GM12878 (cell line): ENCODE measurements at regions not wholly inside any gene's neighbourhood (a gene's known extent, or its start where the extent isn't known, plus 50 kb on each side); places are given as distances from the start of the nearest gene placed in this dataset.

Source experiments
- WRNIP1 ChIP-seq: IDR thresholded peaks from 2 replicates; pipeline ENCODE4 v1.6.1; 2011; ENCODE audit warnings: low read depth, low read length, improper control_type of control experiment, borderline replicate concordance
- TF ChIP-seq, protein P1 (sequence below), 3 experiments: IDR thresholded peaks in 2 of 3; conservative IDR thresholded peaks in 1 of 3; 2 replicates each; pipeline ENCODE4 v1.5.1; 2011; ENCODE audit warnings: low read depth in 3 of 3, low read length in 3 of 3, mild to moderate bottlenecking in 3 of 3, control low read depth in 2 of 3, moderate library complexity in 2 of 3, inconsistent platforms in 1 of 3, mixed read lengths in 1 of 3; ENCODE audit not compliant: control insufficient read depth in 2 of 3, insufficient read depth in 1 of 3; ENCODE audit errors: extremely low read depth in 1 of 3

DNA sequence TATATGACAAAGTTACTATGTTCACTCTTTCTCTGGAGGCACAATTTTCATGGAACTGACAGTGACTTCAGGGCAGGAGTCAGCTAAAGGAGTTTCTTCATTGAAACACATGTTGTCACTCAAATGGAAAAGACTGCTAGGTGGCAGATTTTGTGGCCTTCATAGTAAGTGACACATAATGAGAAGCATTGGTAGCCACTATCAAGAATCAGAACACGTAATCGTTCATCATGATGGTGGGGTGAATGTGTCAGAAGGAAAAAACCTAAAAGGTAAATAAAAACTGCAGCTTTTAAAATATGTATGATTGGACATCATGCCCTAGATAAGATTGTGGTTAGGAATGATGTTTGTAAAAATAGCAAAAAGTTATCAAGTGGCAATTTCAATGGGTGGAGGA, 1491.0 kb downstream of the SI start:
- no peak for TF ChIP-seq WRNIP1
- TF ChIP-seq, protein P1, sequence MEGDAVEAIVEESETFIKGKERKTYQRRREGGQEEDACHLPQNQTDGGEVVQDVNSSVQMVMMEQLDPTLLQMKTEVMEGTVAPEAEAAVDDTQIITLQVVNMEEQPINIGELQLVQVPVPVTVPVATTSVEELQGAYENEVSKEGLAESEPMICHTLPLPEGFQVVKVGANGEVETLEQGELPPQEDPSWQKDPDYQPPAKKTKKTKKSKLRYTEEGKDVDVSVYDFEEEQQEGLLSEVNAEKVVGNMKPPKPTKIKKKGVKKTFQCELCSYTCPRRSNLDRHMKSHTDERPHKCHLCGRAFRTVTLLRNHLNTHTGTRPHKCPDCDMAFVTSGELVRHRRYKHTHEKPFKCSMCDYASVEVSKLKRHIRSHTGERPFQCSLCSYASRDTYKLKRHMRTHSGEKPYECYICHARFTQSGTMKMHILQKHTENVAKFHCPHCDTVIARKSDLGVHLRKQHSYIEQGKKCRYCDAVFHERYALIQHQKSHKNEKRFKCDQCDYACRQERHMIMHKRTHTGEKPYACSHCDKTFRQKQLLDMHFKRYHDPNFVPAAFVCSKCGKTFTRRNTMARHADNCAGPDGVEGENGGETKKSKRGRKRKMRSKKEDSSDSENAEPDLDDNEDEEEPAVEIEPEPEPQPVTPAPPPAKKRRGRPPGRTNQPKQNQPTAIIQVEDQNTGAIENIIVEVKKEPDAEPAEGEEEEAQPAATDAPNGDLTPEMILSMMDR (IDR thresholded peaks at IDR 0.05 in 2 of 3, conservative IDR thresholded peaks at IDR 0.05 in 1 of 3; ENCODE audit: control insufficient read depth in 2 of 3, extremely low read depth in 1 of 3, insufficient read depth in 1 of 3, low read depth in 3 of 3, low read length in 3 of 3), result no peak
